Mesendoderm (in vitro differentiated cells): ENCODE measurements at regions not wholly inside any gene's neighbourhood (a gene's known extent, or its start where the extent isn't known, plus 50 kb on each side); places are given as distances from the start of the nearest gene placed in this dataset.

ENCODE experiments used
- DNase-seq: peaks from one replicate; pipeline ENCODE4 v3.0.0; 2013
- H2AK5ac ChIP-seq: 2 replicates; pipeline ENCODE4 v1.6.1; 2013; ENCODE audit warnings: low read length, inconsistent platforms
- H2BK120ac ChIP-seq: 2 replicates; pipeline ENCODE4 v1.6.1; 2013; ENCODE audit warnings: low read depth, mild to moderate bottlenecking, low read length, moderate library complexity, mixed read lengths
- H2BK15ac ChIP-seq: replicated peaks from 2 replicates; pipeline ENCODE4 v1.6.1; 2013; ENCODE audit warnings: low read depth, mild to moderate bottlenecking, moderate library complexity
- H2BK5ac ChIP-seq: 2 replicates; pipeline ENCODE4 v1.6.1; 2013; ENCODE audit warnings: low read length, inconsistent platforms
- H3K18ac ChIP-seq: 2 replicates; pipeline ENCODE4 v1.6.1; 2013; ENCODE audit warnings: mild to moderate bottlenecking, low read length, mixed read lengths
- H3K23ac ChIP-seq: one replicate; pipeline ENCODE4 v1.6.1; 2013; ENCODE audit warnings: low read length
- H3K27ac ChIP-seq: 2 replicates; pipeline ENCODE4 v1.5.1; 2013; ENCODE audit warnings: low read depth, mild to moderate bottlenecking, inconsistent platforms, low read length, moderate library complexity
- H3K27me3 ChIP-seq: 2 replicates; pipeline ENCODE4 v1.6.1; 2013; ENCODE audit warnings: low read length, control low read depth, mild to moderate bottlenecking, inconsistent platforms; ENCODE audit not compliant: insufficient read depth, poor library complexity
- H3K36me3 ChIP-seq: 2 replicates; pipeline ENCODE4 v1.6.1; 2013; ENCODE audit warnings: low read length, inconsistent platforms; ENCODE audit not compliant: control insufficient read depth, insufficient read depth
- H3K4ac ChIP-seq: one replicate; pipeline ENCODE4 v1.6.1; 2013; ENCODE audit warnings: low read depth, mild to moderate bottlenecking, low read length, moderate library complexity
- H3K4me1 ChIP-seq: 2 replicates; pipeline ENCODE4 v1.6.1; 2013; ENCODE audit warnings: low read depth, low read length, inconsistent platforms; ENCODE audit not compliant: control insufficient read depth
- H3K4me2 ChIP-seq: 2 replicates; pipeline ENCODE4 v1.6.1; 2013; ENCODE audit warnings: low read length
- H3K4me3 ChIP-seq: 2 replicates; pipeline ENCODE4 v1.5.1; 2013; ENCODE audit warnings: mild to moderate bottlenecking, low read length
- H3K56ac ChIP-seq: one replicate; pipeline ENCODE4 v1.6.1; 2013; ENCODE audit warnings: low read length
- H3K79me1 ChIP-seq: 2 replicates; pipeline ENCODE4 v1.6.1; 2013; ENCODE audit warnings: low read length, inconsistent platforms
- H3K79me2 ChIP-seq: 2 replicates; pipeline ENCODE4 v1.6.1; 2013; ENCODE audit warnings: mild to moderate bottlenecking, low read length; ENCODE audit not compliant: control insufficient read depth, insufficient read depth
- H3K9ac ChIP-seq: 2 replicates; pipeline ENCODE4 v1.6.1; 2013; ENCODE audit warnings: low read length, inconsistent platforms
- H4K5ac ChIP-seq: one replicate; pipeline ENCODE4 v1.6.1; 2013; ENCODE audit warnings: low read length
- H4K8ac ChIP-seq: one replicate; pipeline ENCODE4 v1.6.1; 2013; ENCODE audit warnings: low read depth, mild to moderate bottlenecking, control low read depth, low read length, moderate library complexity
- WGBS: extraction: QIAGEN DNeasy Blood & Tissue Kit; methylation state at CpG from one replicate; pipeline ENCODE4 v1.1.7; 2013; ENCODE audit warnings: low lambda C conversion rate, missing lambda C conversion rate; ENCODE audit not compliant: insufficient coverage; ENCODE audit errors: extremely low coverage; 5-methylcytosine and 5-hydroxymethylcytosine counted together

DNA sequence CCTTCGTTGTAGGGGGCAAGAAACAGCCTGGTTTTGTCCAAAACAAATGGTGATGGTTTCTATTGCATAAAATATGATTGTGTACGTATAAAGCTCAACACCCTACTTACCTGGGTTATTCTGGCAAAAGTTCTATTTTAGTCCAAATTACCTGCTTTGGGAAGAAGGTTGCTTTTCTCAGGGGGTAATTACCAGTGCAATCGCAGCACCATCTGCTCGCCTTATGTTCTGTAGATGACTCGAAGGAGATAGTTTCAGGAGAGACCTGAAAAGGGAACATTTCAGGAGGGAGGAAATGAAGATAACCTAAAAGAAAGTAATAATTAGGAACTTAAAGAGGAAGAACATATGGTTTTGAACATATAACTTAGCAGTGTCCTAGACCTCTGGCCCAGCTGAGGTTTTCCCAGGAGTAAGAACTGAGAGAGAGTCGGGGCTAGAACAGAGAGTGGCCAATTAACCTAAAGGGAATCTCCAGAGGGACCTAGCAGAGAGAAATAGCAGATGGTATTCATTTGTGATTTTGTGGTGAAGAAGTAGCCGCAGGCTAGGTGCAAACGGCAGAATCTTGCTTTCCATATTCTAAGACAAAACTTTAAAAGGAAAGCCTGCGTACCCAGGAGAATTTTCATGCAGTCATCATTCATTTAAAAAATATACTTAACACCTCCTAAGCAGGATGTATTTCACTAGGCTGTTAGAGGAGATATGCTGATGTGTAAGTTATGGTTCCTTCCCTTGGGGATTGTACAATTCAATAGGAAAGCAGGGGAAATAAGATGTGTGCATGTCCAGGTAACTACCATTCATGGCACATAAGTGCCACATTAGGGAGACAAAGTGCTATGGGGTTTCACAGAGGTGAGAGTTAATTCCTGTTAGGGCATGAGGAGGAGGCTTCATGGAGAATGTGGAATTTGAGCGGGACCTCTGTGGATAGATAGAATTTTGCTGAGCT, 113.0 kb upstream of the SLC10A2 start:
- H3K18ac ChIP-seq = no peak overlapping the region
- no peaks in the 10 kb centered on the region for H3K79me1 ChIP-seq
- no peak overlapping the region for H3K56ac ChIP-seq
- H2AK5ac ChIP-seq = no peak overlapping the region
- H4K8ac ChIP-seq = no peak overlapping the region
- no peak overlapping the region for H3K23ac ChIP-seq
- no peak overlapping the region for H3K4me3 ChIP-seq
- no peak for DNase-seq
- H4K5ac ChIP-seq = no peak overlapping the region
- H3K4me1 ChIP-seq = no peaks in the 10 kb centered on the region
- H3K4me2 ChIP-seq = no peak overlapping the region
- no peaks in the 10 kb centered on the region for H3K36me3 ChIP-seq
- H2BK15ac ChIP-seq = no peak overlapping the region
- no peak overlapping the region for H2BK120ac ChIP-seq
- H3K79me2 ChIP-seq = no peaks in the 10 kb centered on the region
- H3K4ac ChIP-seq = no peak overlapping the region
- no peak overlapping the region for H3K9ac ChIP-seq
- WGBS = no CpG with 5 or more reads among the region's 10 CpGs
- no peaks in the 10 kb centered on the region for H3K27me3 ChIP-seq
- no peak overlapping the region for H3K27ac ChIP-seq
- H2BK5ac ChIP-seq = no peak overlapping the region

DNA sequence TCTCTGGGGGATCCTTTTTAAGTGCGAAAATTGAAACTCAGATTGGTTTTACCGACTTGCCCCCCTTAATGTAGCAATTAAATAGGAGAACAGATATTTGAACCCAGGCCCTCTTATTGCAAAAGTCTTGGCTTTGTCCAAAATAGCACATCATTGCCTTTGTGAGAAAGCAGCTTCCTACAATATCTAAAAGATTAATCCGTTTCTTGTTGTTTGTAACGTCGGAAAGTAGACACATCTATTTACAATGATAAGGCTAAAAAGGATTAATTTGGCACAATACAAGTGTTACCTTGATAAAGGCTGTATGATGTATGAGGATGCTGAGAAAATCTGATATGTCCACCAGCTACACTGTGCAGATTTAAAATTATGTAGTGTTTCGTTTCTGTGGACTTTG, 108.7 kb upstream of the SLC10A2 start:
- WGBS = no CpG with 5 or more reads among the region's 6 CpGs
- Histone ChIP-seq H3K23ac (no peak overlapping the region), H3K4ac (no peak overlapping the region), H3K27me3 (no peaks in the 10 kb centered on the region), H3K36me3 (no peaks in the 10 kb centered on the region), H2BK15ac (no peak overlapping the region), H3K4me1 (no peaks in the 10 kb centered on the region), H2BK5ac (no peak overlapping the region), H3K79me1 (no peaks in the 10 kb centered on the region), H3K56ac (no peak overlapping the region), H3K79me2 (no peaks in the 10 kb centered on the region), H2BK120ac (no peak overlapping the region), H4K8ac (no peak overlapping the region), H3K4me2 (no peak overlapping the region), H3K27ac (no peak overlapping the region), H3K18ac (no peak overlapping the region), H4K5ac (no peak overlapping the region), H2AK5ac (no peak overlapping the region), H3K9ac (no peak overlapping the region), H3K4me3 (no peak overlapping the region)
- DNase-seq = no peak

DNA sequence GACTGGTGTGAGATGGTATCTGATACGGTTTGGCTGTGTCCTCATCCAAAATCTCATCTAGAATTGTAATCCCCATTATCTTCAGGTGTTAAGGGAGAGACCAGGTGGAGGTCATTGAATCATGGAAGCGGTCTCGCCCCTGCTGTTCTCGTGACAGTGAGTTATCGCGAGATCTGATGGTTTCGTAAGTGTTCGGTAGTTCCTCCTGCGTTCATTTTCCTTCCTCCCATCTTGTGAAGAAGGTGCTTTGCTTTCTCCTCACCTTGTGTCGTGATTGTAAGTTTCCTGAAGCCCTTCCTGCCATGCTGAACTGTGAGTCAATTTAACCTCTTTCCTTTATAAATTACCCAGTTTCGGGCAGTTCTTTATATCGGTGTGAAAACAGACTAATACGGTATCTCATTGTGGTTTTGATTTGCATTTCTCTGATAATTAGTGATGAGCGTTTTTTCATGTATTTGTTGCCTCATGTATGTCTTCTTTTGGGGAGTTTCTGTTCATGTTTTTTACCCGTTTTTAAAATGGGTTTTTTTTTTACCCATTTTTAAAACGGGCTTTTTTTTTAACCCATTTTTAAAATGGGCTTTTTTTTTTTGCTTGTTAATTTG, 102.8 kb upstream of the SLC10A2 start:
- Histone ChIP-seq H3K23ac (no peak overlapping the region), H3K79me1 (no peaks in the 10 kb centered on the region), H2BK120ac (no peak overlapping the region), H3K27ac (no peak overlapping the region), H2BK5ac (no peak overlapping the region), H4K5ac (no peak overlapping the region), H3K56ac (no peak overlapping the region), H3K4me3 (no peak overlapping the region), H3K4ac (no peak overlapping the region), H3K4me2 (no peak overlapping the region), H3K18ac (no peak overlapping the region), H3K9ac (no peak overlapping the region), H3K4me1 (no peaks in the 10 kb centered on the region), H2BK15ac (no peak overlapping the region), H2AK5ac (no peak overlapping the region), H3K27me3 (no peaks in the 10 kb centered on the region), H3K79me2 (no peaks in the 10 kb centered on the region), H3K36me3 (no peaks in the 10 kb centered on the region), H4K8ac (no peak overlapping the region)
- DNase-seq = no peak
- WGBS = no CpG with 5 or more reads among the region's 16 CpGs

GRCh38 chr13:103164251-103164650, 98.0 kb upstream of the SLC10A2 start:
- Histone ChIP-seq H2BK120ac (no peak overlapping the region), H3K79me1 (no peaks in the 10 kb centered on the region), H3K4me3 (no peak overlapping the region), H4K8ac (no peak overlapping the region), H3K79me2 (no peaks in the 10 kb centered on the region), H3K4me2 (no peak overlapping the region), H3K4me1 (no peaks in the 10 kb centered on the region), H3K27me3 (no peaks in the 10 kb centered on the region), H2BK5ac (no peak overlapping the region), H2AK5ac (no peak overlapping the region), H2BK15ac (no peak overlapping the region), H3K4ac (no peak overlapping the region), H3K27ac (no peak overlapping the region), H4K5ac (no peak overlapping the region), H3K9ac (no peak overlapping the region), H3K18ac (no peak overlapping the region), H3K56ac (no peak overlapping the region), H3K36me3 (no peaks in the 10 kb centered on the region), H3K23ac (no peak overlapping the region)
- WGBS = no CpG with 5 or more reads among the region's 1 CpG
- DNase-seq = no peak

- H3K36me3 ChIP-seq = no peaks in the 10 kb centered on the region
- no peak overlapping the region for H4K8ac ChIP-seq
- no peak overlapping the region for H3K9ac ChIP-seq
- no peak overlapping the region for H3K4me3 ChIP-seq
- H2AK5ac ChIP-seq = no peak overlapping the region
- DNase-seq = no peak
- no CpG with 5 or more reads among the region's 3 CpGs for WGBS
- no peak overlapping the region for H3K18ac ChIP-seq
- no peak overlapping the region for H2BK120ac ChIP-seq
- H3K23ac ChIP-seq = no peak overlapping the region
- H3K4me2 ChIP-seq = no peak overlapping the region
- H3K56ac ChIP-seq = no peak overlapping the region
- no peak overlapping the region for H4K5ac ChIP-seq
- no peaks in the 10 kb centered on the region for H3K79me1 ChIP-seq
- no peak overlapping the region for H3K27ac ChIP-seq
- no peak overlapping the region for H2BK5ac ChIP-seq
- H3K4ac ChIP-seq = no peak overlapping the region
- H2BK15ac ChIP-seq = no peak overlapping the region
- no peaks in the 10 kb centered on the region for H3K4me1 ChIP-seq
- H3K27me3 ChIP-seq = no peaks in the 10 kb centered on the region
- no peaks in the 10 kb centered on the region for H3K79me2 ChIP-seq
Measured at GRCh38 chr13:103161476-103161875, 95.3 kb upstream of the SLC10A2 start.
